GM21526 (cell line): ENCODE measurements at regions not wholly inside any gene's neighbourhood (a gene's known extent, or its start where the extent isn't known, plus 50 kb on each side); places are given as distances from the start of the nearest gene placed in this dataset.
"Not testable (repeated sequence)": the region's sequence is repeated elsewhere in the genome, so short reads cannot be mapped to it uniquely, and the experiment has no call there.

Source experiments
- ATAC-seq: cut with Tn5 transposase; IDR thresholded peaks from one replicate; pipeline ENCODE4 v1.9.1; 2021; ENCODE audit warnings: moderate library complexity; ENCODE audit not compliant: unreplicated experiment, low FRiP score

- no peak for ATAC-seq
Measured at GRCh38 chr1:121517586-121518230, 332.9 kb downstream of the SRGAP2C start.

- ATAC-seq = no peak
Measured at GRCh38 chr1:121518726-121519041, 333.9 kb downstream of the SRGAP2C start.

- ATAC-seq = no peak
Measured at GRCh38 chr1:121519042-121519755, 334.4 kb downstream of the SRGAP2C start.

- ATAC-seq = not testable (repeated sequence)
Measured at GRCh38 chr1:121519756-121520286, 335.0 kb downstream of the SRGAP2C start.

- ATAC-seq = no peak
Measured at GRCh38 chr1:121522061-121522759, 337.4 kb downstream of the SRGAP2C start.

- not testable (repeated sequence) for ATAC-seq
Measured at GRCh38 chr1:121523112-121523511, 338.3 kb downstream of the SRGAP2C start.

GRCh38 chr1:121525355-121525754 lies 340.6 kb downstream of the SRGAP2C start:
- ATAC-seq = no peak

- not testable (repeated sequence) for ATAC-seq
Measured at GRCh38 chr1:121528958-121529357, 344.2 kb downstream of the SRGAP2C start.

- not testable (repeated sequence) for ATAC-seq
Measured at GRCh38 chr1:121530026-121530425, 345.3 kb downstream of the SRGAP2C start.

GRCh38 chr1:121531747-121532146 lies 347.0 kb downstream of the SRGAP2C start:
- ATAC-seq = not testable (repeated sequence)

GRCh38 chr1:121538148-121538547 lies 353.4 kb downstream of the SRGAP2C start:
- ATAC-seq = not testable (repeated sequence)

GRCh38 chr1:121538943-121539575 lies 354.3 kb downstream of the SRGAP2C start:
- no peak for ATAC-seq

- ATAC-seq = not testable (repeated sequence)
Measured at GRCh38 chr1:121543988-121544387, 359.2 kb downstream of the SRGAP2C start.

- ATAC-seq = no peak
Measured at GRCh38 chr1:121544500-121544899, 359.7 kb downstream of the SRGAP2C start.

GRCh38 chr1:121545899-121546298 lies 361.1 kb downstream of the SRGAP2C start:
- not testable (repeated sequence) for ATAC-seq

- no peak for ATAC-seq
Measured at GRCh38 chr1:121546830-121547591, 362.2 kb downstream of the SRGAP2C start.

- ATAC-seq = not testable (repeated sequence)
Measured at GRCh38 chr1:121547726-121548125, 363.0 kb downstream of the SRGAP2C start.

- ATAC-seq = not testable (repeated sequence)
Measured at GRCh38 chr1:121550817-121551216, 366.0 kb downstream of the SRGAP2C start.

- not testable (repeated sequence) for ATAC-seq
Measured at GRCh38 chr1:121551491-121551890, 366.7 kb downstream of the SRGAP2C start.

- ATAC-seq = not testable (repeated sequence)
Measured at GRCh38 chr1:121556560-121556959, 371.8 kb downstream of the SRGAP2C start.
